Left lung (tissue), 4 donors: ENCODE measurements at regions not wholly inside any gene's neighbourhood (a gene's known extent, or its start where the extent isn't known, plus 50 kb on each side); places are given as distances from the start of the nearest gene placed in this dataset.

Experiments
- ATAC-seq: fragments of 200-7000 bp; cut with Tn5 transposase; one replicate; pipeline ENCODE4 v1.9.1; 2020; ENCODE audit warnings: moderate library complexity
- DNase-seq, 4 donors: peaks; one replicate each; pipeline ENCODE4 v3.0.0-alpha.2; 2013 to 2020
- H3K27ac ChIP-seq, 2 donors: fragments of 200-600 bp; sonication (generic) in 1 of 2; one replicate each; pipeline versions ENCODE4 v1.5.0 to v1.8.0; 2020 to 2021
- H3K27me3 ChIP-seq, 2 donors: fragments of 200-600 bp; sonication (generic) in 1 of 2; one replicate each; pipeline versions ENCODE4 v1.5.0 to v1.8.0; 2020 to 2021
- H3K36me3 ChIP-seq, 2 donors: fragments of 200-600 bp; sonication (generic) in 1 of 2; one replicate each; pipeline versions ENCODE4 v1.5.0 to v1.8.0; 2020 to 2021
- H3K4me1 ChIP-seq, 2 donors: fragments of 200-600 bp; one replicate each; pipeline ENCODE4 v1.8.0; 2021
- H3K4me3 ChIP-seq, 2 donors: fragments of 200-600 bp; sonication (generic) in 1 of 2; one replicate each; pipeline versions ENCODE4 v1.5.0 to v1.8.0; 2020 to 2021; ENCODE audit warnings: mild to moderate bottlenecking in 1 of 2
- H3K9me3 ChIP-seq, 2 donors: fragments of 200-600 bp; sonication (generic) in 1 of 2; one replicate each; pipeline versions ENCODE4 v1.5.0 to v1.8.0; 2020 to 2021
- intact Hi-C, 2 donors: fragments of 100-400 bp; cut with DNase I; formaldehyde crosslinking; loops; one replicate each; pipeline versions ENCODE4 v1.11.2 to v1.14.2; 2022
- TF ChIP-seq, protein P1 (sequence below), 2 donors: fragments of 200-600 bp; sonication (generic) in 1 of 2; IDR thresholded peaks; one replicate each; pipeline versions ENCODE4 v1.5.0 to v1.8.0; 2021; ENCODE audit warnings: antibody characterized with exemption in 2 of 2
- donor health status: DM: no; HTN: yes; CAD: no.
- donor health status: DM: no; HTN: no; CAD: no.

GRCh38 chr10:120308589-120308988, 148.4 kb upstream of the PLPP4 start:
- Histone ChIP-seq H3K4me1 (no peaks in the 10 kb centered on the region), H3K4me3 (no peak overlapping the region), H3K36me3 (no peaks in the 10 kb centered on the region), H3K27me3 (peaks cover 0 to 5% of the 10 kb centered on the region in 2 donors), H3K9me3 (no peaks in the 10 kb centered on the region), H3K27ac (no peak overlapping the region)
- intact Hi-C loops, result no loop called here
- no peak for ATAC-seq
- TF ChIP-seq, protein P1, sequence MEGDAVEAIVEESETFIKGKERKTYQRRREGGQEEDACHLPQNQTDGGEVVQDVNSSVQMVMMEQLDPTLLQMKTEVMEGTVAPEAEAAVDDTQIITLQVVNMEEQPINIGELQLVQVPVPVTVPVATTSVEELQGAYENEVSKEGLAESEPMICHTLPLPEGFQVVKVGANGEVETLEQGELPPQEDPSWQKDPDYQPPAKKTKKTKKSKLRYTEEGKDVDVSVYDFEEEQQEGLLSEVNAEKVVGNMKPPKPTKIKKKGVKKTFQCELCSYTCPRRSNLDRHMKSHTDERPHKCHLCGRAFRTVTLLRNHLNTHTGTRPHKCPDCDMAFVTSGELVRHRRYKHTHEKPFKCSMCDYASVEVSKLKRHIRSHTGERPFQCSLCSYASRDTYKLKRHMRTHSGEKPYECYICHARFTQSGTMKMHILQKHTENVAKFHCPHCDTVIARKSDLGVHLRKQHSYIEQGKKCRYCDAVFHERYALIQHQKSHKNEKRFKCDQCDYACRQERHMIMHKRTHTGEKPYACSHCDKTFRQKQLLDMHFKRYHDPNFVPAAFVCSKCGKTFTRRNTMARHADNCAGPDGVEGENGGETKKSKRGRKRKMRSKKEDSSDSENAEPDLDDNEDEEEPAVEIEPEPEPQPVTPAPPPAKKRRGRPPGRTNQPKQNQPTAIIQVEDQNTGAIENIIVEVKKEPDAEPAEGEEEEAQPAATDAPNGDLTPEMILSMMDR (IDR thresholded peaks at IDR 0.05), result no peak
- no peak for DNase-seq

- no peak for ATAC-seq
- intact Hi-C loops, result no loop called here
Observed at GRCh38 chr10:120313715-120314114, 143.3 kb upstream of the PLPP4 start.

GRCh38 chr10:120314442-120314841, 142.6 kb upstream of the PLPP4 start:
- no peak for ATAC-seq
- no peak overlapping the region for H3K4me3 ChIP-seq
- intact Hi-C loops, result no loop called here
- H3K27ac ChIP-seq, result no peak overlapping the region
- H3K9me3 ChIP-seq, result no peaks in the 10 kb centered on the region
- H3K36me3 ChIP-seq, result no peaks in the 10 kb centered on the region
- no peaks in the 10 kb centered on the region for H3K27me3 ChIP-seq
- TF ChIP-seq, protein P1 (IDR thresholded peaks at IDR 0.05), result no peak
- DNase-seq, result no peak
- H3K4me1 ChIP-seq, result no peaks in the 10 kb centered on the region

More at GRCh38 chr10:120313715-120314114, 143.3 kb upstream of the PLPP4 start:
- Histone ChIP-seq H3K36me3 (no peaks in the 10 kb centered on the region), H3K4me3 (no peak overlapping the region), H3K27me3 (no peaks in the 10 kb centered on the region), H3K9me3 (no peaks in the 10 kb centered on the region), H3K4me1 (no peaks in the 10 kb centered on the region), H3K27ac (no peak overlapping the region)
- TF ChIP-seq, protein P1 (IDR thresholded peaks at IDR 0.05), result no peak
- DNase-seq, result no peak

DNA sequence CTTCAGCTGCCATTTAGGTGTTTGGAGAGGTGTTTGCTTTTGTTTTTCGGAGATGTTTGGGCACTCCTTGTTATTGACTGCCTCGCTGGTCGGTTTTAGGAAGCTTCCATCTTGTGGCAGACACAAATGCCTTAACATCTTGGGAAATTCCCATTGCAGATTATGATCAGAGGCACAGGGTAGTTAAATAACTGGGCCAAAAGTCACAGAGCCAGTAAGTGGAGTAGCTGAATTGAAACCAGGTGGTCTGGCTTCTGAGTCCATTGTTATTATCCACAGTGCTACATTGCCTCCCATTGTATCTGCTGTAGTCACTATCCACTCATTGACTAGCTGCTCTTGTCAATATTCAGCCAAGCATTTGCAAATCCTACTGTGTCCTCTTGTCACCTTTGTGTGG, 138.2 kb upstream of the PLPP4 start:
- H3K27ac ChIP-seq, result no peak overlapping the region
- intact Hi-C loops, result no loop called here
- no peaks in the 10 kb centered on the region for H3K36me3 ChIP-seq
- DNase-seq (no peak), ATAC-seq (no peak)
- TF ChIP-seq, protein P1 (IDR thresholded peaks at IDR 0.05), result no peak
- H3K9me3 ChIP-seq, result no peaks in the 10 kb centered on the region
- H3K4me3 ChIP-seq, result no peak overlapping the region
- H3K4me1 ChIP-seq, result no peaks in the 10 kb centered on the region
- no peaks in the 10 kb centered on the region for H3K27me3 ChIP-seq

DNA sequence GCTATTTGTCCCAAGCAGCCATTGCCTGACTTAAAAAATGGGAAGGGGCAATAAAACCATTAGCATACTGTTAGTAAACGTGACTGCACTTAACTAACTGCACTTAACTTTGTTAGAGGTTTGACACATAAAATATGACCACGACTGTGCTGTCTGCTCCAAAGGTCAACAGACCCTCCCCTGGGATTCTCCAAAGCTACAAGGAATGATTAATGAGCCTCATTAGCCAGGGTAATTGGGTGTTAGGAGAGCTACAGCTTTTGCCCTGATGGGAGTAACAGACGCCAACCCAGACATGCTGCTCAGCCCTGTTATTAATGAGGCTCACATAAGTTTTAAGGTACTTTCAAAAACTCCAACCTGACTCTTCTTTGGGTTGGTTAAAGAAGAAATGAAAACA, 129.4 kb upstream of the PLPP4 start:
- no peaks in the 10 kb centered on the region for H3K27me3 ChIP-seq
- no peak overlapping the region for H3K4me3 ChIP-seq
- no peaks in the 10 kb centered on the region for H3K9me3 ChIP-seq
- TF ChIP-seq, protein P1 (IDR thresholded peaks at IDR 0.05), result no peak
- intact Hi-C loops, result no loop called here
- no peaks in the 10 kb centered on the region for H3K36me3 ChIP-seq
- no peaks in the 10 kb centered on the region for H3K4me1 ChIP-seq
- no peak for DNase-seq
- no peak for ATAC-seq
- no peak overlapping the region for H3K27ac ChIP-seq
